ENCODE measurements at regions not wholly inside any gene's neighbourhood (a gene's known extent, or its start where the extent isn't known, plus 50 kb on each side); places are given as distances from the start of the nearest gene placed in this dataset.

DNA sequence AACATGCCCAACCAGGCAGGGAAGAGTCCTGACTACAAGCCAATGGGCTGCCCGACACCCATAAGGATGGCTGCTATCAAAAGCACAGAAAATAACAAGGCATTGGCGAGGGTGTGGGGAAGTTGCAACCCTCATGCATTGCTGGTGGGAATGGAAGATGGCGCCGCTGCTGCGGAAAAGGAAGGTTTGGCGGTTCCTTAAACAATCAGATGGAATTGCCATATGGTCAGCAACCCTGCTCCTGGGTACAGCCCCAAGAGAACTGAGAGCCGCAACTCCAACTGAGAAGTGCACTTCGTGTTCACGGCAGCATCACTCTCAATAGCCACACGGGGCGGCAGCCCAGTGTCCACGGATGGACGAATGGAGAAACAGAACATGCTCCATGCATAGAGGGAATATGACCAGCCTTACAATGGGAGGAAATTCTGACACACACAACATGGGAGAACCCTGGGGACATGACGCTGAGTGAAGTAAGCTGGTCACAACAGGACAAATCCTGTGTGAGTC lies 193.3 kb downstream of the RBFOX3 start:
- DNase-seq = no peak

DNA sequence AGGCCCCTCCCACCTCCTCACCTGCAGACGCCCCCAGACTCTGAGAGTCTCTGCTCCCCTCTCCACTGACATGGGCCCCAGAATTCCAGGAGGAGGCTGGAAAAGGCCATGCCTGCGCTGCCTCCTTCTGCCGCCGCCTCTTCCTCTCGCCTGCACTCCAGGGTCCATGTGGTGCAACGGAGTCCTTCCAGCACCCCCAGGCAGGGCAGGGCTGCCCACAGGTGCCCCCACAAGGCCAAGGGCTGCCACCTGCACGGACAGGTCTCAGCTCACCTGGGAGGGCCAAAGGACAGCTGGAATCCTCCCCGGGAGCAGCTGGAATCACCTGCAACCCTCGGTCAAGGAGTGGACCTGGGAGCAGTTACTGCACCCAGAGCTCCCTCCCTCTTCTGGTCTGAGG lies 194.9 kb downstream of the RBFOX3 start:
- no peak for DNase-seq

GRCh38 chr17:79415365-79415764 lies 195.5 kb downstream of the RBFOX3 start:
- DNase-seq = no peak

DNA sequence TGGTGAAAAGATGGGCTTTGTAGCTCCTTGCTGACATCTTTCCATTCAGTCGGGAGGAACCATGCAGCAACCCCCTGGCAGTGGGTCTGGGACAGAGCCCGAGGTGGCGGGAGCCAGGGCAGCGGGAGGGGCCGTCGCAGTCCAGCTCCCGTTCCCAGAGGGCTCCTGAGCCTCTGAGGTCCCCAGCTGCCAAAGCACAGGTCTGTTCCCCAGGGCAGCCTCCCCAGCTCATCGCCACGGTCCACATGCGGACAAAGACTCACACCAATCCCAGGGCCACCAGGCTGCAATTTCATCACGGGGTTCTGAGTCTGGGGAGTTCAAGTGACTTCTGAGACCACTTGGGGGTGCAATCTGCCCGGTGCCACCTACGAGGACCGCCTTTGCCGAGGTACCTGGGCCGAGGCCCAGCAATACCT lies 196.0 kb downstream of the RBFOX3 start:
- DNase-seq = no peak

DNA sequence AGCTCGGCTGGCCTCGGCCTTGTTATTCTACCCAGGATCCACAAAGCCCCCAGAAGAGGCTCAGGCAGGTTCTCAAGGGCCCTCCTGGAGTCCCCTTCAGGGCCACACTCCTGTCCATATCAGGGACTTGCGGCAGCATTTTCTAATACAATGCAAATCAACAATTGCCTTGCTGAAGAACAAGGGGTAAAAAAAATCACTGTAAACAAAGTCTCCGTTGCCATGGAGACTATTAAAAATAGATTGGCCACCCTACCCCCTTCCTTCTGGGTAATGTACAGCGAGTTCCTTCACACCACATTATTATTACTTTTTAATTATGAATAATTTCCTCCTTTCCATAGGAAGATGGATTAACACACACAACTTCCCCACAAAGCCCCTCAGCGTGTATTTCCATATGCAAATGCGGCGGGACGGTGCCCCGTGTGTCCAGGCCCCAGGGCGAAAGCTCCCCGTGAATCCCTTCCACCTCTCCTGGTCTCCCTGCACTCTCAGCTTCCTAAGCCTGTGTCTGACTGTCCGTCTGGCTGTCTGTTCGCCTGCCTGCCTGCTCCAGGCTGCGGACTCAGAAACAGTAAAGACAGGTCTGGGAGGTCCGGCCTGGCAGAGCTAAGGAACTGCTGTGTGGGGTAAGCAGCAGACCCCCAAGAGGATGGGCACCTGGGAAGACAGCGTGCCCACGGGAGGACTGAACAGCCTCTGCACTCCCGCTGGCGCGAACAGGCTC lies 196.6 kb downstream of the RBFOX3 start:
- no peak for DNase-seq

- DNase-seq = peak; percentile 51
Observed at GRCh38 chr17:79413611-79414010, 197.2 kb downstream of the RBFOX3 start.

DNA sequence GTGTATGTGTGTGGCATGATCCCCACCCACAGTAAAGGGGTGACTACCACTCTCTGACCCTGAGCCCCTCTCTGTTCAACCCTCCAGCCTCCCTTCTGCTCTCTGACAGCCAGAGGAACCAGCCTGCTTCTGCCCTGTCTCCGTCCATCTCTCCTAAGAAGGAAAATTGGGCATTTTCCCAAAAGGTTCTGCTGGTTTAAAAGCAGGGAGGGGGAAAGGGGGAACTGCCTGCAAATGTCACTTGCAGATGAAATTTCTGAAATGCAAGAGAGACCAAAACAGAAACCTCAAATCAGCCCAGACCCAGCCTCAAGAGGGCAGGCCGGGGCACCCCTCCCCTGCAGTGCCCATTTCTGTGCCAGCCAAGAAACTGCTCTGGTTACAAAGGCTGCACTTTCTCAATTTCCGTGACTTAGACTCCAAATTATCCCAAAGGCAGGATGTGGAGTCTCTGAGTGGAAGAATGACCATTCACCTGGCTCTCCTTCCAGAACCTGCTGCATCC lies 197.9 kb downstream of the RBFOX3 start:
- DNase-seq = peak; percentile 12

- DNase-seq = no peak
Observed at GRCh38 chr17:79412110-79412509, 198.7 kb downstream of the RBFOX3 start.

GRCh38 chr17:79411419-79411818 lies 199.4 kb downstream of the RBFOX3 start:
- DNase-seq = no peak

- no peak for DNase-seq
Observed at GRCh38 chr17:79410681-79411080, 200.2 kb downstream of the RBFOX3 start.

DNA sequence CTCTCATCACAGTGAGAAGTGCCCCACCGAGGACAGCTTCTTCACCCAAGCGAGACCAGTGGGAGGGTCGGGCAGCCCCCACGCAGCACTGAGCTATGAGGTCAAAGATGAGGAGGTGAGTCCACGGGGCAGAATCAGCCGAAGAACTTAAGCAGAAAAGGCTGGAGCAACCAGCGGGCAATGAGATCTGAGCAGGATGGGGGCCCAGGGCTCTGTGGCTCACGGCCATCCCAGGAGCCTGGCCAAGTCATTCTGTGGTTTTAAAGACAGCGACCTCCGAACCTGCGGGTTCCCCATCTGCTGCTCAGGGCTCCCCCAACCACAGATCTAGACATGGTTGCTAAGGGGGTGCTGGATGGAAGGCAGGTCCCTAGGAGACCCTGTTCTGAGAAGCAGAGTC lies 202.6 kb downstream of the RBFOX3 start:
- DNase-seq = no peak

DNA sequence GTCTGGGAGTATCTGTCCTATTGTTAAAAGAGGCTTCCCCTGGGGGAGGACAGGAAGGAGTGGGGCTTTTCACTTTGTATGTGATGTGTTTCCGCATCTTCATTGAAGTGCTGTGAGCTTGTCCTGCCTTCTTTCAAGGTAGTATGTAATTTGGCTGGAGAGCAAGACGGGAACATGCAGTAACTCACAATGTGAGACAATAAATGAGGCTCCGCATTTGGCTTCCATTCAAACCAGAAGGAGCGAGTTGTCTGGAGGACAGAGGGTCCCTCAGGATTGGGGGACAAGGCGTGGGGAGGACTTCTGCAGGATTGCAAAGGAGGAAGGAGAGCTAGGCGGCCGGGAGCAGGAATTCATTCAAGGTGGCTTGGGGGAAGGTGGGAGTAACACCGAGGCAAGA lies 203.5 kb downstream of the RBFOX3 start:
- peak; percentile 17 for DNase-seq

GRCh38 chr17:79406316-79406715 lies 204.5 kb downstream of the RBFOX3 start:
- no peak for DNase-seq

GRCh38 chr17:79405823-79406222 lies 205.0 kb downstream of the RBFOX3 start:
- DNase-seq = no peak

- no peak for DNase-seq
Observed at GRCh38 chr17:79404136-79404911, 206.5 kb downstream of the RBFOX3 start.

- DNase-seq = no peak
Observed at GRCh38 chr17:79401704-79402674, 208.9 kb downstream of the RBFOX3 start.

GRCh38 chr17:79400989-79401703 lies 209.7 kb downstream of the RBFOX3 start:
- peak; percentile 83 for DNase-seq

DNA sequence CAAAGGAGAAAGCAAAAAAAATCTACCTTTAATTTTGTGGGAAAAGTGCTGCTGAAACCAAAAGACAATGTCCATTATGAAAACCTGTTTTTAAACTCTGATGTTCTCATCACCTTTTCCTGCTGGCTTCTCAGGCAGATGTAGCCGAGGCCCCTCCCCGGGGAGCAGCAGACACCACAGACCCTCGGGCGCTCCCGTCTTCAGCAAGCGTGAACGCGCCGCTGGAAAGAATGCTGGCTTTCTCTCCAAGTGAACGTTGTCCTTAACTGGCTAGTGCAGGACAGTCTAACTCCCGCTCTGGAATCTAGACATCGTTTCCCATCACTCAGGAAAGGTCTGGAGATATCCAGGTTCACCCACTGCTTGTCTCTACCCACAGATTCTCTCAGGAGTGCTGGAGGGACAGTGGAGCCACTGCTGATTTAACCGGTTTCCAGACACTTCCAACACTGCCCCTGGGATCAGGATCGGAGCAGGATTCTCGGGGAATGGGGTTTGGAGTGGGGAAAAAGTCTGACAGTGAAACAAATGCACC lies 211.2 kb downstream of the RBFOX3 start:
- peak; percentile 22 for DNase-seq

DNA sequence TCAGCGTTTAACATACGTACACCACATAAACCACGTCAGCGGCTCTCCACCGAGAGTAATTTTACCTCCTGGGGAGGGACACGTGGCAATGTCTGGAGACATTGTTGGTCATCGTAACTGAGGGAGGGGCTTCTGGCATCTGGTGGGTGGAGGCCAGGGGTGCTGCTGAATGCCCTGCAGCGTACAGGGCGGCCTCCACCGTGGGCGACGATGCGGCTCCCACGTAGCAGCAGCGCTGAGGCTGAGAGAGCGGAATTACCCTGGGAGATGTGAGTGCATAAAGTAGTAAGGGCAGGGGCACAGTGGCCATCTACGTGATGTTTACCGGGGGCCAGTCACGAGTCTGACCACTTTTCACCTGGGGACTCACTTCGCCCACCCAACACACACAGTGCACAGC lies 212.4 kb downstream of the RBFOX3 start:
- no peak for DNase-seq

GRCh38 chr17:79396696-79397095 lies 214.2 kb downstream of the RBFOX3 start:
- DNase-seq = no peak

DNA sequence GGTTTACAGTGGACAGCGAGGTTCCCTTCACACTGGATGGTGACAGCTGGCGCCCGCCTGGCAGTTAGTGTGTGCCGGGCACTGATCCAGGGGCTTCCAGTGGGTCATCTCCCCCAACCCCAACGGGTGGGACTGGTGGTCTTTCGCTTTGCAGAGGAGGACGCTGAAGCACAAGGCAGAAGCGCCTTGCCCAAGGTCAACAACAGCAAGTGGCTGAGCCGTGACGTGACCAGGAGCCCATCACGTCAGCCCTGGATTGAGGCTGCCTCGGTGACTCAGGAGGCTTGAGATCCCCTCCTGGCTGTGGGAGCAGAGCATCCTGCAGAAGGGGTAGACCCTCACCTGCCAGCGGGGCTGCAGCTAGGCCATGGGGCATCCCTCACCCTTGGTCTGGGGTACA lies 215.3 kb downstream of the RBFOX3 start:
- DNase-seq = peak; percentile 14
